ENCODE measurements at regions not wholly inside any gene's neighbourhood (a gene's known extent, or its start where the extent isn't known, plus 50 kb on each side); places are given as distances from the start of the nearest gene placed in this dataset.

GRCh38 chr1:216929870-216930582 lies 206.8 kb upstream of the ESRRG start:
- DNase-seq (ENCODE audit: insufficient read length, low spot score) (no peak), FAIRE-seq (no peak)

GRCh38 chr1:216927633-216928032 lies 204.4 kb upstream of the ESRRG start:
- DNase-seq (ENCODE audit: insufficient read length, low spot score), result no peak
- no peak for FAIRE-seq

- FAIRE-seq, result no peak
Measured at GRCh38 chr1:216926720-216927510, 203.7 kb upstream of the ESRRG start.

GRCh38 chr1:216925962-216926625 lies 202.9 kb upstream of the ESRRG start:
- no peak for DNase-seq (ENCODE audit: insufficient read length, low spot score)
- no peak for FAIRE-seq

More at GRCh38 chr1:216926720-216927510, 203.7 kb upstream of the ESRRG start:
- DNase-seq (ENCODE audit: insufficient read length, low spot score), result no peak

GRCh38 chr1:216924732-216925131 lies 201.5 kb upstream of the ESRRG start:
- DNase-seq (ENCODE audit: insufficient read length, low spot score) (no peak), FAIRE-seq (no peak)

GRCh38 chr1:216923601-216924000 lies 200.4 kb upstream of the ESRRG start:
- no peak for FAIRE-seq
- DNase-seq (ENCODE audit: insufficient read length, low spot score), result no peak

GRCh38 chr1:216922406-216922805 lies 199.2 kb upstream of the ESRRG start:
- FAIRE-seq (no peak), DNase-seq (ENCODE audit: insufficient read length, low spot score) (no peak)

- DNase-seq (ENCODE audit: insufficient read length, low spot score) (no peak), FAIRE-seq (no peak)
Measured at GRCh38 chr1:216921866-216922265, 198.6 kb upstream of the ESRRG start.

GRCh38 chr1:216919060-216919970 lies 196.1 kb upstream of the ESRRG start:
- DNase-seq (ENCODE audit: insufficient read length, low spot score) (no peak), FAIRE-seq (no peak)

GRCh38 chr1:216916890-216917438 lies 193.7 kb upstream of the ESRRG start:
- DNase-seq (ENCODE audit: insufficient read length, low spot score), result no peak
- no peak for FAIRE-seq

GRCh38 chr1:216914974-216915373 lies 191.7 kb upstream of the ESRRG start:
- FAIRE-seq (no peak), DNase-seq (ENCODE audit: insufficient read length, low spot score) (no peak)

- FAIRE-seq, result no peak
- DNase-seq (ENCODE audit: insufficient read length, low spot score), result no peak
Measured at GRCh38 chr1:216913976-216914375, 190.7 kb upstream of the ESRRG start.

GRCh38 chr1:216910081-216910840 lies 187.0 kb upstream of the ESRRG start:
- DNase-seq (ENCODE audit: insufficient read length, low spot score), result no peak
- FAIRE-seq, result no peak

- FAIRE-seq (no peak), DNase-seq (ENCODE audit: insufficient read length, low spot score) (no peak)
Measured at GRCh38 chr1:216908126-216908525, 184.9 kb upstream of the ESRRG start.

- no peak for DNase-seq (ENCODE audit: insufficient read length, low spot score)
- FAIRE-seq, result no peak
Measured at GRCh38 chr1:216907100-216907499, 183.9 kb upstream of the ESRRG start.

- FAIRE-seq (no peak), DNase-seq (ENCODE audit: insufficient read length, low spot score) (no peak)
Measured at GRCh38 chr1:216905781-216906180, 182.6 kb upstream of the ESRRG start.

- FAIRE-seq (no peak), DNase-seq (ENCODE audit: insufficient read length, low spot score) (no peak)
Measured at GRCh38 chr1:216905137-216905536, 181.9 kb upstream of the ESRRG start.

- FAIRE-seq (no peak), DNase-seq (ENCODE audit: insufficient read length, low spot score) (no peak)
Measured at GRCh38 chr1:216904471-216904870, 181.2 kb upstream of the ESRRG start.

GRCh38 chr1:216903382-216903740 lies 180.1 kb upstream of the ESRRG start:
- no peak for FAIRE-seq
- no peak for DNase-seq (ENCODE audit: insufficient read length, low spot score)
